IMR-90 (cell line): ENCODE measurements at regions not wholly inside any gene's neighbourhood (a gene's known extent, or its start where the extent isn't known, plus 50 kb on each side); places are given as distances from the start of the nearest gene placed in this dataset.

Experiments used
- ATAC-seq: fragments of 200-7000 bp; cut with Tn5 transposase; 2 replicates; pipeline ENCODE4 v1.9.1; 2020; ENCODE audit warnings: low read depth, mild to moderate bottlenecking, moderate library complexity
- BruUV-seq: library from RNA; stranded (reverse); fragments of 400-500 nt; replicated peaks from 2 replicates; lab custom pipeline; 2021; lab: Mats Ljungman, UMichigan
- CTCF ChIA-PET: fragments of 300-600 bp; formaldehyde crosslinking; extraction: SDS; loops from one replicate; lab custom pipeline; 2021; ENCODE audit warnings: antibody characterized with exemption; lab: Yijun Ruan, JAX
- POLR2A ChIA-PET: fragments of 300-600 bp; sonication (Branson Sonifier 250); formaldehyde crosslinking; loops from one replicate; lab custom pipeline; 2022; ENCODE audit warnings: antibody characterized with exemption; ENCODE audit not compliant: unreplicated experiment; lab: Charles Lee
- DNase-seq: peaks from one replicate; pipeline ENCODE4 v3.0.0; 2013
- H2AFZ ChIP-seq: replicated peaks from 2 replicates; pipeline ENCODE3; 2013; ENCODE audit warnings: low read length, mild to moderate bottlenecking; ENCODE audit not compliant: poor library complexity
- H2AK5ac ChIP-seq: 2 replicates; pipeline ENCODE4 v1.6.1; 2013; ENCODE audit warnings: low read depth, low read length, inconsistent platforms
- H2AK9ac ChIP-seq: replicated peaks from 2 replicates; pipeline ENCODE3; 2013; ENCODE audit warnings: mild to moderate bottlenecking, low read depth, low read length, moderate library complexity; ENCODE audit not compliant: poor library complexity
- H2BK120ac ChIP-seq: 2 replicates; pipeline ENCODE4 v1.6.1; 2013; ENCODE audit warnings: low read depth, low read length, inconsistent platforms
- H2BK15ac ChIP-seq: 3 replicates; pipeline ENCODE4 v1.6.1; 2013; ENCODE audit warnings: low read depth, low read length, inconsistent platforms
- H2BK20ac ChIP-seq: 2 replicates; pipeline ENCODE4 v1.6.1; 2013; ENCODE audit warnings: low read depth, mild to moderate bottlenecking, inconsistent platforms, low read length, moderate library complexity
- H2BK5ac ChIP-seq: 2 replicates; pipeline ENCODE4 v1.6.1; 2013; ENCODE audit warnings: mild to moderate bottlenecking, low read depth, low read length, inconsistent platforms; ENCODE audit not compliant: poor library complexity, severe bottlenecking
- H3K14ac ChIP-seq: replicated peaks from 2 replicates; pipeline ENCODE4 v1.6.1; 2013; ENCODE audit warnings: low read depth, low read length, inconsistent platforms
- H3K18ac ChIP-seq: 2 replicates; pipeline ENCODE4 v1.6.1; 2013; ENCODE audit warnings: low read depth, low read length, control low read depth
- H3K23ac ChIP-seq: 2 replicates; pipeline ENCODE4 v1.6.1; 2013; ENCODE audit warnings: low read depth, low read length, inconsistent platforms
- H3K27ac ChIP-seq: 2 replicates; pipeline ENCODE4 v1.5.1; 2013; ENCODE audit warnings: mild to moderate bottlenecking, control low read depth, low read length; ENCODE audit not compliant: insufficient read depth
- H3K27me3 ChIP-seq: 2 replicates; pipeline ENCODE4 v1.6.1; 2013; ENCODE audit warnings: low read length; ENCODE audit not compliant: control insufficient read depth, insufficient read depth
- H3K36me3 ChIP-seq: 2 replicates; pipeline ENCODE4 v1.6.1; 2013; ENCODE audit warnings: low read length, mixed read lengths; ENCODE audit not compliant: control insufficient read depth, insufficient read depth
- H3K4ac ChIP-seq: 2 replicates; pipeline ENCODE4 v1.6.1; 2013; ENCODE audit warnings: low read depth, low read length, inconsistent platforms
- H3K4me1 ChIP-seq: 2 replicates; pipeline ENCODE4 v1.6.1; 2013; ENCODE audit warnings: low read length, mixed read lengths; ENCODE audit not compliant: control insufficient read depth, insufficient read depth
- H3K4me2 ChIP-seq: 2 replicates; pipeline ENCODE4 v1.6.1; 2013; ENCODE audit warnings: low read depth, mild to moderate bottlenecking, control low read depth, low read length, moderate library complexity
- H3K4me3 ChIP-seq: 2 replicates; pipeline ENCODE4 v1.5.1; 2013; ENCODE audit warnings: low read depth, mild to moderate bottlenecking, control low read depth, low read length, moderate library complexity; ENCODE audit not compliant: insufficient read depth
- H3K56ac ChIP-seq: 2 replicates; pipeline ENCODE4 v1.6.1; 2013; ENCODE audit warnings: low read length, inconsistent platforms; ENCODE audit not compliant: insufficient read depth; ENCODE audit errors: extremely low read depth
- H3K79me1 ChIP-seq, 2 experiments: 2 replicates each; pipeline ENCODE4 v1.6.1; 2013; ENCODE audit warnings: low read length in 2 of 2, inconsistent platforms in 1 of 2, low read depth in 1 of 2
- H3K9ac ChIP-seq: 2 replicates; pipeline ENCODE4 v1.6.1; 2013; ENCODE audit warnings: low read depth, low read length, control low read depth
- H3K9me1 ChIP-seq: 2 replicates; pipeline ENCODE4 v1.6.1; 2013; ENCODE audit warnings: low read length, inconsistent platforms; ENCODE audit not compliant: insufficient read depth
- H3K9me3 ChIP-seq: 2 replicates; pipeline ENCODE4 v1.6.1; 2013; ENCODE audit warnings: low read length; ENCODE audit not compliant: control insufficient read depth, insufficient read depth
- H4K20me1 ChIP-seq: 2 replicates; pipeline ENCODE4 v1.6.1; 2013; ENCODE audit warnings: low read length, inconsistent platforms; ENCODE audit not compliant: insufficient read depth
- H4K5ac ChIP-seq: 2 replicates; pipeline ENCODE4 v1.6.1; 2013; ENCODE audit warnings: mild to moderate bottlenecking, low read depth, low read length, control low read depth
- H4K8ac ChIP-seq, 2 experiments: 2 replicates each; pipeline ENCODE4 v1.6.1; 2013; ENCODE audit warnings: low read depth in 2 of 2, low read length in 2 of 2, control low read depth in 1 of 2, inconsistent platforms in 1 of 2
- H4K91ac ChIP-seq: 2 replicates; pipeline ENCODE4 v1.6.1; 2013; ENCODE audit warnings: low read depth, low read length, inconsistent platforms; ENCODE audit not compliant: insufficient read depth
- BHLHE40 ChIP-seq: fragments of 150-350 bp; IDR thresholded peaks from 2 replicates; pipeline ENCODE4 v1.6.1; 2016; ENCODE audit warnings: mild to moderate bottlenecking, low read depth, low read length
- CEBPB ChIP-seq: IDR thresholded peaks from 2 replicates; pipeline ENCODE4 v1.6.1; 2012; ENCODE audit warnings: low read depth, low read length, improper control_type of control experiment
- CTCF ChIP-seq: conservative IDR thresholded peaks from 2 replicates; pipeline ENCODE4 v1.5.1; 2012; ENCODE audit warnings: mild to moderate bottlenecking, low read depth, low read length, improper control_type of control experiment
- FOS ChIP-seq: fragments of 150-350 bp; IDR thresholded peaks from 2 replicates; pipeline ENCODE4 v1.6.1; 2016; ENCODE audit warnings: low read depth, low read length
- MAFK ChIP-seq: IDR thresholded peaks from 2 replicates; pipeline ENCODE4 v1.6.1; 2012; ENCODE audit warnings: low read depth, low read length, improper control_type of control experiment
- MXI1 ChIP-seq: IDR thresholded peaks from 2 replicates; pipeline ENCODE4 v1.6.1; 2012; ENCODE audit warnings: low read depth, mild to moderate bottlenecking, low read length, moderate library complexity, borderline replicate concordance
- NFE2L2 ChIP-seq: fragments of 150-350 bp; IDR thresholded peaks from 2 replicates; pipeline ENCODE4 v1.6.1; 2016; ENCODE audit warnings: low read depth, mild to moderate bottlenecking, low read length
- RAD21 ChIP-seq: IDR thresholded peaks from 2 replicates; pipeline ENCODE4 v1.6.1; 2012; ENCODE audit warnings: low read length, improper control_type of control experiment
- RCOR1 ChIP-seq: IDR thresholded peaks from 2 replicates; pipeline ENCODE4 v1.6.1; 2012; ENCODE audit warnings: mild to moderate bottlenecking, low read length, improper control_type of control experiment; ENCODE audit not compliant: insufficient replicate concordance
- RFX5 ChIP-seq: IDR thresholded peaks from 2 replicates; pipeline ENCODE4 v1.8.0; 2012; ENCODE audit warnings: low read depth, mild to moderate bottlenecking, low read length, moderate library complexity
- SMC3 ChIP-seq: fragments of 150-350 bp; IDR thresholded peaks from 2 replicates; pipeline ENCODE4 v1.6.1; 2016; ENCODE audit warnings: low read depth, mild to moderate bottlenecking, antibody characterized with exemption, low read length, moderate library complexity
- WGBS, 2 experiments: methylation state at CpG; one replicate each; pipeline versions ENCODE4 v1.1.5 to v1.1.7; 2013; ENCODE audit warnings: missing lambda C conversion rate in 2 of 2; ENCODE audit not compliant: insufficient read length in 1 of 2; ENCODE audit errors: extremely low coverage in 2 of 2; 5-methylcytosine and 5-hydroxymethylcytosine counted together
- dilution Hi-C: fragments of 300-500 bp; cut with HindIII; formaldehyde crosslinking; loops from one replicate; pipeline ENCODE4 v1.14.3; 2018; ENCODE audit warnings: low sequenced_read_pairs; ENCODE audit not compliant: unreplicated experiment
- in situ Hi-C: fragments of 300-500 bp; cut with MboI; formaldehyde crosslinking; loops from 3 replicates; pipeline ENCODE4 v1.14.3; 2019; ENCODE audit warnings: low sequenced_read_pairs, inconsistent platforms, mixed read lengths
- intact Hi-C: fragments of 100-400 bp; cut with micrococcal nuclease; formaldehyde crosslinking; loops from 2 replicates; pipeline ENCODE4 v1.10.0; 2022

DNA sequence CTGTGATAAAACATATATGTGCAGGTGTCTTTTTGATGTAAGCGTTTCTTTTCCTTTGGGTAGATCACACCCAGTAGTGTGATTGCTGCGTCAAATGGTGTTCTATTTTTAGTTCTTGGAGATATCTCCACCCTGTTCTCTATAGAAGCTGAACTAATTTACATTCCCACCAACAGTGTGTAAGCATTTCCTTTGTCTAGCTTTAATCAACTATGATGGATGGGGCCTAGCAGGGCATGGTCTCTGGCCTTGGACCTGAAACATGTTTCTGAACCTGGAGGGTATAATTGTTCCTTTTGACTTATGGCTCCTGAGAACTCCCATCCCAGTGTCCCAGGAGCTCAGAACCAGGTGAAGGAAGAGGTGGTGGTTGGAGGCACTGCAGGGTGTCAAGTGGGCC is 93.9 kb downstream of the HAPSTR1 start:
- POLR2A ChIA-PET: no interaction called here
- Histone ChIP-seq H2BK120ac (no peak overlapping the region), H2BK5ac (no peak overlapping the region), H3K14ac (no peak overlapping the region), H4K5ac (no peak overlapping the region), H3K4ac (no peak overlapping the region), H3K9me3 (no peaks in the 10 kb centered on the region), H3K9ac (no peak overlapping the region), H3K4me2 (no peak overlapping the region), H2AK5ac (no peak overlapping the region), H2AK9ac (no peak overlapping the region), H3K36me3 (no peaks in the 10 kb centered on the region), H3K79me1 (no peaks in the 10 kb centered on the region), H3K9me1 (no peaks in the 10 kb centered on the region), H2BK15ac (no peak overlapping the region), H3K4me3 (no peak overlapping the region), H3K4me1 (no peaks in the 10 kb centered on the region), H3K18ac (no peak overlapping the region), H2AFZ (no peak overlapping the region), H3K23ac (no peak overlapping the region), H4K91ac (no peak overlapping the region), H3K27me3 (no peaks in the 10 kb centered on the region; the same call in 1 of the 2 replicates), H3K56ac (no peak overlapping the region), H3K27ac (no peak overlapping the region), H2BK20ac (no peak overlapping the region), H4K8ac (no peak overlapping the region), H4K20me1 (no peaks in the 10 kb centered on the region)
- no peak for ATAC-seq
- no TSS peak for BruUV-seq
- dilution Hi-C loops (no loop called here), intact Hi-C loops (no loop called here), in situ Hi-C loops (no loop called here)
- no peak for DNase-seq
- TF ChIP-seq CTCF (no peak), BHLHE40 (no peak), RAD21 (no peak), SMC3 (no peak), MAFK (no peak), MXI1 (no peak), CEBPB (no peak), NFE2L2 (no peak), FOS (no peak), RFX5 (no peak), RCOR1 (no peak)
- WGBS, 2 experiments: no CpG with 5 or more reads among the region's 2 CpGs
- CTCF ChIA-PET: no interaction called here
